Parathyroid adenoma (tissue), 2 donors: ENCODE measurements at regions not wholly inside any gene's neighbourhood (a gene's known extent, or its start where the extent isn't known, plus 50 kb on each side); places are given as distances from the start of the nearest gene placed in this dataset.

Experiments
- H2AFZ ChIP-seq: fragments of 300-600 bp; sonication (generic); one replicate; pipeline ENCODE4 v1.7.0; 2017; ENCODE audit warnings: antibody characterized with exemption, mild to moderate bottlenecking
- H3K27ac ChIP-seq: fragments of 300-600 bp; sonication (generic); one replicate; pipeline ENCODE4 v1.7.0; 2017
- H3K27me3 ChIP-seq: fragments of 300-600 bp; sonication (generic); one replicate; pipeline ENCODE4 v1.7.0; 2017; ENCODE audit warnings: low read length; ENCODE audit not compliant: control insufficient read depth, insufficient read depth
- H3K36me3 ChIP-seq: fragments of 300-600 bp; sonication (generic); one replicate; pipeline ENCODE4 v1.7.0; 2017; ENCODE audit warnings: low read length; ENCODE audit not compliant: control insufficient read depth, insufficient read depth
- H3K4me1 ChIP-seq: fragments of 300-600 bp; sonication (generic); one replicate; pipeline ENCODE4 v1.7.0; 2017; ENCODE audit warnings: control low read depth
- H3K4me2 ChIP-seq: fragments of 300-600 bp; sonication (generic); one replicate; pipeline ENCODE4 v1.7.0; 2017; ENCODE audit warnings: low read length
- H3K4me3 ChIP-seq: fragments of 300-600 bp; sonication (generic); one replicate; pipeline ENCODE4 v1.7.0; 2017; ENCODE audit warnings: low read depth, low read length
- H3K79me2 ChIP-seq: fragments of 300-600 bp; sonication (generic); one replicate; pipeline ENCODE4 v1.7.0; 2017; ENCODE audit warnings: control low read depth
- H3K9ac ChIP-seq: fragments of 300-600 bp; sonication (generic); one replicate; pipeline ENCODE4 v1.7.0; 2017; ENCODE audit warnings: mild to moderate bottlenecking
- H3K9me3 ChIP-seq: fragments of 300-600 bp; sonication (generic); one replicate; pipeline ENCODE4 v1.7.0; 2017; ENCODE audit warnings: low read length; ENCODE audit not compliant: control insufficient read depth
- CTCF ChIP-seq: fragments of 300-600 bp; sonication (generic); IDR thresholded peaks from one replicate; pipeline ENCODE4 v1.7.0; 2017; ENCODE audit warnings: antibody characterized with exemption, mild to moderate bottlenecking
- donor health status: primary hyperparathyroidism.

GRCh38 chr1:72678683-72679082, 396.3 kb upstream of the NEGR1 start:
- Histone ChIP-seq H3K27me3 (no peaks in the 10 kb centered on the region), H2AFZ (no peak overlapping the region)
- no peak for TF ChIP-seq CTCF

GRCh38 chr1:72670902-72671301, 388.6 kb upstream of the NEGR1 start:
- no peak overlapping the region for H3K4me3 ChIP-seq
- no peak overlapping the region for H3K9ac ChIP-seq
- TF ChIP-seq CTCF: no peak
- no peaks in the 10 kb centered on the region for H3K36me3 ChIP-seq
- no peaks in the 10 kb centered on the region for H3K4me1 ChIP-seq
- no peak overlapping the region for H2AFZ ChIP-seq
- H3K79me2 ChIP-seq: no peaks in the 10 kb centered on the region
- H3K9me3 ChIP-seq: no peaks in the 10 kb centered on the region
- H3K27me3 ChIP-seq: no peaks in the 10 kb centered on the region
- no peak overlapping the region for H3K27ac ChIP-seq
- H3K4me2 ChIP-seq: no peak overlapping the region

More at GRCh38 chr1:72678683-72679082, 396.3 kb upstream of the NEGR1 start:
- no peaks in the 10 kb centered on the region for H3K9me3 ChIP-seq
- no peaks in the 10 kb centered on the region for H3K36me3 ChIP-seq
- H3K4me2 ChIP-seq: no peak overlapping the region
- H3K9ac ChIP-seq: no peak overlapping the region
- no peak overlapping the region for H3K4me3 ChIP-seq
- H3K27ac ChIP-seq: no peak overlapping the region
- H3K4me1 ChIP-seq: no peaks in the 10 kb centered on the region
- no peaks in the 10 kb centered on the region for H3K79me2 ChIP-seq

- Histone ChIP-seq H3K36me3 (no peaks in the 10 kb centered on the region), H3K9ac (no peak overlapping the region), H3K4me2 (no peak overlapping the region), H2AFZ (no peak overlapping the region), H3K4me3 (no peak overlapping the region), H3K27ac (no peak overlapping the region), H3K27me3 (no peaks in the 10 kb centered on the region), H3K79me2 (no peaks in the 10 kb centered on the region), H3K9me3 (no peaks in the 10 kb centered on the region), H3K4me1 (no peaks in the 10 kb centered on the region)
- TF ChIP-seq CTCF: no peak
Measured at GRCh38 chr1:72662918-72663317, 380.6 kb upstream of the NEGR1 start.

- no peaks in the 10 kb centered on the region for H3K27me3 ChIP-seq
- H3K36me3 ChIP-seq: no peaks in the 10 kb centered on the region
- H3K27ac ChIP-seq: no peak overlapping the region
- H3K4me1 ChIP-seq: no peaks in the 10 kb centered on the region
- no peak overlapping the region for H3K9ac ChIP-seq
- no peak overlapping the region for H3K4me2 ChIP-seq
- TF ChIP-seq CTCF: no peak
- H3K9me3 ChIP-seq: no peaks in the 10 kb centered on the region
- H2AFZ ChIP-seq: no peak overlapping the region
- no peak overlapping the region for H3K4me3 ChIP-seq
- H3K79me2 ChIP-seq: no peaks in the 10 kb centered on the region
Measured at GRCh38 chr1:72650843-72651435, 368.6 kb upstream of the NEGR1 start.

- no peak overlapping the region for H3K9ac ChIP-seq
- H3K4me1 ChIP-seq: no peaks in the 10 kb centered on the region
- H3K79me2 ChIP-seq: no peaks in the 10 kb centered on the region
- no peaks in the 10 kb centered on the region for H3K36me3 ChIP-seq
- no peaks in the 10 kb centered on the region for H3K27me3 ChIP-seq
- H3K4me3 ChIP-seq: no peak overlapping the region
- no peak overlapping the region for H2AFZ ChIP-seq
- H3K4me2 ChIP-seq: no peak overlapping the region
- no peak for TF ChIP-seq CTCF
- no peaks in the 10 kb centered on the region for H3K9me3 ChIP-seq
- no peak overlapping the region for H3K27ac ChIP-seq
Measured at GRCh38 chr1:72649991-72650390, 367.7 kb upstream of the NEGR1 start.
